ENCODE measurements at regions not wholly inside any gene's neighbourhood (a gene's known extent, or its start where the extent isn't known, plus 50 kb on each side); places are given as distances from the start of the nearest gene placed in this dataset.

- DNase-seq (ENCODE audit: low spot score) = no peak
- in situ Hi-C loops (cut with MboI; ENCODE audit: low sequenced_read_pairs, unreplicated experiment) = no loop called here
- TF ChIP-seq CTCF (IDR thresholded peaks at IDR 0.05; ENCODE audit: borderline replicate concordance, control extremely low read depth, extremely low read depth, insufficient read depth, missing control alignments) = no peak
Observed at GRCh38 chr5:125326150-125326510, 579.7 kb upstream of the ZNF608 start.

- no peak for DNase-seq (ENCODE audit: low spot score)
- in situ Hi-C loops (cut with MboI; ENCODE audit: low sequenced_read_pairs, unreplicated experiment) = no loop called here
- no peak for TF ChIP-seq CTCF (IDR thresholded peaks at IDR 0.05; ENCODE audit: borderline replicate concordance, control extremely low read depth, extremely low read depth, insufficient read depth, missing control alignments)
Observed at GRCh38 chr5:125327676-125328075, 581.2 kb upstream of the ZNF608 start.

GRCh38 chr5:125331987-125332598, 585.7 kb upstream of the ZNF608 start:
- in situ Hi-C loops (cut with MboI; ENCODE audit: low sequenced_read_pairs, unreplicated experiment) = no loop called here
- no peak for DNase-seq (ENCODE audit: low spot score)
- no peak for TF ChIP-seq CTCF (IDR thresholded peaks at IDR 0.05; ENCODE audit: borderline replicate concordance, control extremely low read depth, extremely low read depth, insufficient read depth, missing control alignments)

- no peak for DNase-seq (ENCODE audit: low spot score)
- in situ Hi-C loops (cut with MboI; ENCODE audit: low sequenced_read_pairs, unreplicated experiment) = no loop called here
- no peak for TF ChIP-seq CTCF (IDR thresholded peaks at IDR 0.05; ENCODE audit: borderline replicate concordance, control extremely low read depth, extremely low read depth, insufficient read depth, missing control alignments)
Observed at GRCh38 chr5:125333416-125333815, 587.0 kb upstream of the ZNF608 start.

GRCh38 chr5:125336401-125336800, 590.0 kb upstream of the ZNF608 start:
- in situ Hi-C loops (cut with MboI; ENCODE audit: low sequenced_read_pairs, unreplicated experiment) = no loop called here
- TF ChIP-seq CTCF (IDR thresholded peaks at IDR 0.05; ENCODE audit: borderline replicate concordance, control extremely low read depth, extremely low read depth, insufficient read depth, missing control alignments) = no peak
- DNase-seq (ENCODE audit: low spot score) = no peak

- TF ChIP-seq CTCF (IDR thresholded peaks at IDR 0.05; ENCODE audit: borderline replicate concordance, control extremely low read depth, extremely low read depth, insufficient read depth, missing control alignments) = no peak
- no peak for DNase-seq (ENCODE audit: low spot score)
- in situ Hi-C loops (cut with MboI; ENCODE audit: low sequenced_read_pairs, unreplicated experiment) = no loop called here
Observed at GRCh38 chr5:125337294-125337693, 590.9 kb upstream of the ZNF608 start.

Measured in GM13976 (cell line).